NCI-H69 (cell line): ENCODE measurements at regions not wholly inside any gene's neighbourhood (a gene's known extent, or its start where the extent isn't known, plus 50 kb on each side); places are given as distances from the start of the nearest gene placed in this dataset.
A peak's percentile ranks its signal among the peaks of the same experiment; 100 is the strongest.

Experiments used
- DNase-seq: peaks from one replicate; lab custom pipeline; 2025; lab: John Stamatoyannopoulos, UW

GRCh38 chr20:60213126-60213893, 255.1 kb downstream of the CDH26 start:
- no peak for DNase-seq

- DNase-seq = no peak
Measured at GRCh38 chr20:60214901-60215815, 256.9 kb downstream of the CDH26 start.

- DNase-seq = no peak
Measured at GRCh38 chr20:60215816-60216730, 257.9 kb downstream of the CDH26 start.

- no peak for DNase-seq
Measured at GRCh38 chr20:60219231-60219630, 261.0 kb downstream of the CDH26 start.

GRCh38 chr20:60219984-60220562, 261.9 kb downstream of the CDH26 start:
- no peak for DNase-seq

- DNase-seq = no peak
Measured at GRCh38 chr20:60220706-60221105, 262.5 kb downstream of the CDH26 start.

- no peak for DNase-seq
Measured at GRCh38 chr20:60221593-60221992, 263.4 kb downstream of the CDH26 start.

GRCh38 chr20:60222497-60222896, 264.3 kb downstream of the CDH26 start:
- DNase-seq = no peak

- no peak for DNase-seq
Measured at GRCh38 chr20:60223174-60223573, 265.0 kb downstream of the CDH26 start.

- DNase-seq = peak; percentile 22
Measured at GRCh38 chr20:60224914-60225313, 266.7 kb downstream of the CDH26 start.

- no peak for DNase-seq
Measured at GRCh38 chr20:60228255-60228654, 270.0 kb downstream of the CDH26 start.

GRCh38 chr20:60232380-60232779, 274.2 kb downstream of the CDH26 start:
- no peak for DNase-seq

GRCh38 chr20:60233018-60233630, 274.9 kb downstream of the CDH26 start:
- no peak for DNase-seq

- no peak for DNase-seq
Measured at GRCh38 chr20:60236613-60237012, 278.4 kb downstream of the CDH26 start.

GRCh38 chr20:60237981-60238380, 279.8 kb downstream of the CDH26 start:
- DNase-seq = no peak

- DNase-seq = no peak
Measured at GRCh38 chr20:60238992-60239660, 280.9 kb downstream of the CDH26 start.

GRCh38 chr20:60239956-60240355, 281.7 kb downstream of the CDH26 start:
- DNase-seq = no peak

- DNase-seq = no peak
Measured at GRCh38 chr20:60240415-60240814, 282.2 kb downstream of the CDH26 start.

GRCh38 chr20:60240986-60241385, 282.8 kb downstream of the CDH26 start:
- DNase-seq = no peak

- DNase-seq = no peak
Measured at GRCh38 chr20:60242836-60243505, 284.7 kb downstream of the CDH26 start.
